ENCODE measurements at regions not wholly inside any gene's neighbourhood (a gene's known extent, or its start where the extent isn't known, plus 50 kb on each side); places are given as distances from the start of the nearest gene placed in this dataset.

DNA sequence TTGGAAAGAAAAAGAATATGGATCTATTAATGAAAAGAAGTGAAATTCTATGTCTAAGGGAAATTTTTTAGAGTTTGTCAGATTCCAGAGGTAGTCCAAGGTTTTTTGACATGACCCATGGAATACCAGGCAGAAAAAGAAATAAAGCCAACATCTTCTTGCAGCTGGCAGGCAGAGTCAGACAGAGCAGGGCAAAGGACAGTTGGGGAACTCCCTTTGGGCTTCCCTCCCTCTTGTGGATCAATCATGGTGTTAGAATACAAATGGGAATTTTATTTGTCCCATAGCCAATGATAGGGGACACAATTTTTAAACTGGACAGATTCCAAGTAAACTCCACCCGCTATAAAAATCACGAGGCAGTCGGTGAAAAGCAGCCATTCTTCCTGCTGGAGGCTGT is 92.1 kb upstream of the TAB2 start:
- TF ChIP-seq CTCF (conservative IDR thresholded peaks at IDR 0.05; ENCODE audit: low read depth in 2 of 2), result no peak
- TF ChIP-seq ZNF114 (CRISPR knock-in tag; IDR thresholded peaks at IDR 0.05), result no peak
- TF ChIP-seq POLR2AphosphoS5 (IDR thresholded peaks at IDR 0.05; ENCODE audit: low read depth), result no peak
- TF ChIP-seq EZH2 (IDR thresholded peaks at IDR 0.05; ENCODE audit: low read depth, unreplicated experiment), result no peak
- no peak for TF ChIP-seq CREB1 (CRISPR knock-in tag; IDR thresholded peaks at IDR 0.05; ENCODE audit: low read depth)
- no peak for TF ChIP-seq EZH2phosphoT487 (IDR thresholded peaks at IDR 0.05; ENCODE audit: unreplicated experiment)
- TF ChIP-seq, protein P1, sequence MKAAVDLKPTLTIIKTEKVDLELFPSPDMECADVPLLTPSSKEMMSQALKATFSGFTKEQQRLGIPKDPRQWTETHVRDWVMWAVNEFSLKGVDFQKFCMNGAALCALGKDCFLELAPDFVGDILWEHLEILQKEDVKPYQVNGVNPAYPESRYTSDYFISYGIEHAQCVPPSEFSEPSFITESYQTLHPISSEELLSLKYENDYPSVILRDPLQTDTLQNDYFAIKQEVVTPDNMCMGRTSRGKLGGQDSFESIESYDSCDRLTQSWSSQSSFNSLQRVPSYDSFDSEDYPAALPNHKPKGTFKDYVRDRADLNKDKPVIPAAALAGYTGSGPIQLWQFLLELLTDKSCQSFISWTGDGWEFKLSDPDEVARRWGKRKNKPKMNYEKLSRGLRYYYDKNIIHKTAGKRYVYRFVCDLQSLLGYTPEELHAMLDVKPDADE (IDR thresholded peaks at IDR 0.05), result no peak
